Ectodermal cell (in vitro differentiated cells): ENCODE measurements at regions not wholly inside any gene's neighbourhood (a gene's known extent, or its start where the extent isn't known, plus 50 kb on each side); places are given as distances from the start of the nearest gene placed in this dataset.

Source experiments
- H3K27ac ChIP-seq: 2 replicates; pipeline ENCODE4 v1.7.0; 2013; ENCODE audit warnings: mild to moderate bottlenecking, low read depth, low read length; ENCODE audit not compliant: insufficient read depth, poor library complexity, severe bottlenecking
- H3K27me3 ChIP-seq: 2 replicates; pipeline ENCODE4 v1.7.0; 2013; ENCODE audit warnings: mild to moderate bottlenecking, low read length; ENCODE audit not compliant: insufficient read depth, control insufficient read depth, poor library complexity, severe bottlenecking
- H3K36me3 ChIP-seq: one replicate; pipeline ENCODE4 v1.7.0; 2013; ENCODE audit warnings: low read length; ENCODE audit not compliant: control insufficient read depth, insufficient read depth
- H3K4me1 ChIP-seq: one replicate; pipeline ENCODE4 v1.7.0; 2013; ENCODE audit warnings: low read length; ENCODE audit not compliant: control insufficient read depth, insufficient read depth
- H3K4me3 ChIP-seq: 2 replicates; pipeline ENCODE4 v1.7.0; 2013; ENCODE audit warnings: low read depth, low read length, control low read depth; ENCODE audit not compliant: insufficient read depth
- H3K9me3 ChIP-seq: 2 replicates; pipeline ENCODE4 v1.7.0; 2013; ENCODE audit warnings: mild to moderate bottlenecking, low read length, moderate library complexity; ENCODE audit not compliant: control insufficient read depth
- WGBS, 2 experiments: methylation state at CpG; one replicate each; pipeline ENCODE4 v1.1.7; 2013; ENCODE audit warnings: missing lambda C conversion rate in 2 of 2; 5-methylcytosine and 5-hydroxymethylcytosine counted together

DNA sequence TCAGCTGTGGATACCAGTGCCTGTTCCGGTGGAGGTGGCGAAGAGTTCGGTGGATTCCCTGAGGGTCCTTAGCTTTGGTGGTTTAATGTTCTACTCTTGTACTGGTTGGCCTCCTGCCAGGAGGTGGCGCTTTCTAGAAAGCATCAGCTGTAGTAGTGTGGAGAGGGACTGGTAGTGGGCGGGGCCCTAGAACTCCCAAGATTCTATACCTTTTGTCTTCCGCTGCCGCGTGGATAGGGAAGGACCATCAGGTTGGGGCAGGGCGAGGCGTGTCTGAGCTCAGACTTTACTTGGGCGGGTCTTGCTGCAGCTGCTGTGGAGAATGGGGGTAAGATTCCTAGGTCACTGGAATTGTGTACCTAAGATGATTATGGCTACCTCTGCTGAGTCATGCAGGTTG is 390.3 kb downstream of the FAM47A start:
- no peaks in the 10 kb centered on the region for H3K36me3 ChIP-seq
- 93 to 96% methylated on average over 11 of the region's 11 CpGs for WGBS, 2 experiments
- H3K27me3 ChIP-seq, result no peaks in the 10 kb centered on the region
- H3K4me3 ChIP-seq, result no peak overlapping the region
- no peaks in the 10 kb centered on the region for H3K4me1 ChIP-seq
- H3K9me3 ChIP-seq, result no peaks in the 10 kb centered on the region
- no peak overlapping the region for H3K27ac ChIP-seq

DNA sequence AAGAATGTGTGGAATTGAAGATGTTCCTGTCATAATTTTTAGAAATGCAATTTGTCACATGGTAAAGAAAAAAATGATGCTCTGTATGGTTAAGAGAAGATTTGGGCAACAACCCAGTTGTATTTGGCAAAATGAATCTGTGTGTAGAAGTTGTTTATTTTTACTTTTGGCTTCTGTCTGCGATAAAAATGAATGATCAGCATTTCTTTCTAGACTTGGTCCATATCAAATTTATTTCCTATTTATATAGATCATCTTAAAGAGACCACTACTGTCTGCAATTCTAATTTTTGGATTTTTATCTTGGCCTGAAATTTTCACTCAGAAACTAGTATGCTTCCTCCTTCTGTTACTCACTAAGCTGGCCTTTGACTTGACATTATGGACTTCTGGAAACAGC is 396.9 kb downstream of the FAM47A start:
- Histone ChIP-seq H3K4me3 (no peak overlapping the region), H3K9me3 (no peaks in the 10 kb centered on the region), H3K27me3 (no peaks in the 10 kb centered on the region), H3K4me1 (no peaks in the 10 kb centered on the region), H3K27ac (no peak overlapping the region), H3K36me3 (no peaks in the 10 kb centered on the region)
- no CpG with 5 or more reads among the region's 1 CpG for WGBS, 2 experiments

DNA sequence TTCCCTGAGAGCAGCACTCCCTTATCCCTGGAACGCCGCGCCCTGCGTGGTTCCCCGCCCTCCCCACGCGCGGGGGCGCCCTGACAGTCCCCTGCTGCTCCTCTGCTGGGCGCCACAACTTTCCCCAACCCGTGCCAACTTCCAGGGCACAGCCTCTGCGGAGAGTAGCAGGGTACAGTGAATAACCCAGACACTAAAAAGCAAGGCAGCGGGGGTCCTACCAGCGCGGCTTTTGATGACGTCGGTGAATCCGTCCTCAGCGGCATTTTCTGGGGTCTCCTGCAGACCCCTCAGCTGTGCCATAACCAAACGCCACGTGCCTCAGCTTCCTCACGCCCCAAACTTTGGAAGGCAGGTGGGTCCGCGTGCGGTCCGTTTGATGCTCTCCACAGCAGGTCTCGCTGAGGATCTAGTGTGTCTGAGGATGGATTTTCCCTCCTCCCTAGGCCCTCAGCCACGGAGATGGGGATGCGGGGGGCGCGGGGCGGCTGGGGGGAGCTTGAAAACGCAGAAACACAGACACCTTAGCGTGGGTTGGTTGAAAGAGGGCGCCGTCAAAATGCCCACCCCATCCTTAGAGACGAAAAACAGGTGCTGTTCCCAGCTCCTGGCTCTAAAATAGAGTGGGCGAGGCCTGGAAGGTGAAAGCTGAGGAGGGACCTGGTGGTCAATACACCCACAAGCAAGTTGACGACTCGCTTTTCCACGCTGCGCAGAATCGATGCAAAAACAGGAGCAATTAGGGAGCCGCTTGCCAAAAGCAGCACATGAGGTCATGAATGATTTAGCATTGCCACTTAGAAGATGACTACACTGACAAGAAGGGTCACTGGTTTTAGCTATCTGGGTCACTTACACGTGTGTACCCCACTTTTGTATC is 405.6 kb downstream of the FAM47A start:
- H3K36me3 ChIP-seq, result no peaks in the 10 kb centered on the region
- H3K4me1 ChIP-seq, result no peaks in the 10 kb centered on the region
- H3K27ac ChIP-seq, result no peak overlapping the region
- WGBS, 2 experiments, result 26 to 29% methylated on average over 39 to 45 of the region's 45 CpGs
- peak overlapping the region; percentile 38 for H3K4me3 ChIP-seq
- no peaks in the 10 kb centered on the region for H3K9me3 ChIP-seq
- peaks cover 13% of the 10 kb centered on the region for H3K27me3 ChIP-seq

DNA sequence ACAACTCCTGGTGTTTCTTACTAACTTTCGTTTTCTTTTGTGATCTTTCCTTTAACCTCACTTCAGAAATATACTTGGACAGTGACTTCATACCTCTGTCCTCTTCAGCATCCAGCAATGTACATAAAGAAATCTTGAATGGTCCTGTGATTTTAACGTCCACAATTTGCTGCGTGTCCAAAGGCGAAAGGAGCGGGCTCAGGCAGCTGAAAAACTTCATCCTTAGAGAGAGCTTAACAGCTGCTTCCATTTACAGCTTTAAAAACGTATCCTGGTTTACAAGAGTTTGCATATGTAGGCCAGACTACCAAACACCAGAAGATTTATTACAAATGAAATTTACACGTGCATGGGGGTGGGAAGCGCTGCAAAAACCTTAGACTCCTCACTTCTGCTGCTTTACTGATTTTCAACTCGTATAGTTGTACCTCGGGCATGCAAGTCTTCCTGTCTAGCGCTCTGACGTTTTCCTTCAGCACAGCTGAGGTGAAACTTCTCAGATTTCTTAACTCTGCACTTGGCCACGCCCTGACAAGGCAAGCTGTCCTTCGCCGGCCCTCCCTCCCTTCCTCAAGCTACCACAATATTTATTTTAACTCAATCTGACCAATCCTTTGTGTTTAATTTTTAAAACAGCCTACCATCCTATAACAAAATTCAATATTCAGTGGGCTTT is 406.4 kb downstream of the FAM47A start:
- Histone ChIP-seq H3K27me3 (peaks cover 13% of the 10 kb centered on the region), H3K4me3 (peak overlapping the region; percentile 38), H3K9me3 (no peaks in the 10 kb centered on the region), H3K36me3 (no peaks in the 10 kb centered on the region), H3K27ac (no peak overlapping the region), H3K4me1 (no peaks in the 10 kb centered on the region)
- 16 to 23% methylated on average over 15 of the region's 15 CpGs for WGBS, 2 experiments

DNA sequence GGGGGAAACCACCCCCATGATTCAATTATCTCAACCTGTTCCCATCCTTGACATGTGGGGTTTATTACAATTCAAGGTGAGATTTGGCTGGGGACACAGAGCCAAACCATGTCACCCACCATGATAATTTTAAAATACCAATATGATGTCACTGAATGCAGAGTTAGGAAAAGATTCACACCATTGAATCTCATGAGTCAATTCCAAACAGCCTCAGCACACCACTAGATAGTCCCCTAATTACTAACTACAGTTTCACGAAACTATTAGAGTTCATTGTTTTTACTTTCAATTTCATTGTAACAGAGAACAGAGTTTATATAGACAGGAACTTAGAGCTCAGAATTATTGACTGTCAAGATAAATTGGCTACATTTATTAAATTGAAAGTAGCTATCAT is 410.2 kb downstream of the FAM47A start:
- no peaks in the 10 kb centered on the region for H3K36me3 ChIP-seq
- no peak overlapping the region for H3K27ac ChIP-seq
- H3K4me3 ChIP-seq, result no peak overlapping the region
- peaks cover 10% of the 10 kb centered on the region for H3K27me3 ChIP-seq
- no peaks in the 10 kb centered on the region for H3K9me3 ChIP-seq
- H3K4me1 ChIP-seq, result no peaks in the 10 kb centered on the region
- WGBS, 2 experiments, result no CpG with 5 or more reads among the region's 1 CpG

DNA sequence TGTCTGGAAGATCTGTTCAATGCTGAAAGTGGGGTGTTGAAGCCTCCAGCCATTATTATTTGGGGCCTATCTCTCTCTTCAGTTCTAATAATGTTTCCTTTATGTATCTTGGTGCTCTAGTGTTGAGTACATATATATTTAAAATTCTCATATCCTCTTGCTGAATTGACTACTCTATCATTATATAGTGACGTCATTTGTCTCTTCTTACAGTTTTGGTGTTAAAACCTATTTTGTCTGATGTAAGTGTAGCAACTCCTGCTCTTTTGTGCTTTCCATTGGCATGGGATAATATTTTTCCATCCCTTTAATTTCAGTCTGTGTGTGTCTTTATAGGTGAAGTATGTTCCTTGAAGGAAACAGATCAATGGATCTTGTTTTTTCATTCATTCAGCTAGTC is 446.0 kb downstream of the FAM47A start:
- Histone ChIP-seq H3K9me3 (no peaks in the 10 kb centered on the region), H3K4me3 (no peak overlapping the region), H3K36me3 (no peaks in the 10 kb centered on the region), H3K27ac (no peak overlapping the region), H3K4me1 (no peaks in the 10 kb centered on the region), H3K27me3 (no peaks in the 10 kb centered on the region)
- WGBS, 2 experiments, result no CpG with 5 or more reads among the region's 1 CpG
